ENCODE measurements at regions not wholly inside any gene's neighbourhood (a gene's known extent, or its start where the extent isn't known, plus 50 kb on each side); places are given as distances from the start of the nearest gene placed in this dataset.

DNA sequence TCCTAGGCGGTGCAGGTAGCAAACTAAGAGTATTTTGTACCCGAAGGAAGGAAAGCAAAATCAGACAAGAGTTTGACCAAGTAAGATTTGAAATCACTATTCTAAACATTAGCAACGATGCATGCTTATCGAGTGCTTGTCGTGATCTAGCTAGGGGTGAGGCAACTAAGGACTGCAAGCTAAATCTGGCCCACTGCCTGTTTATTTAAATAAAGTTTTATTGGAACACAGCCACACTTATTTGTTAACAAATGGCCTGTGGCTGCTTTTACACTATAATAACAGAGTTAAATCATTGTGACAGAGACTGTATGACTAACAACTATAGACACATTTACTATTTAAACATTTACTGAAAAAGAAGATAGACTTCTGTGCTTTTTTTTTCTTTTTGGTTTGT is 983.6 kb downstream of the VRK1 start:
- TF ChIP-seq, protein P1, sequence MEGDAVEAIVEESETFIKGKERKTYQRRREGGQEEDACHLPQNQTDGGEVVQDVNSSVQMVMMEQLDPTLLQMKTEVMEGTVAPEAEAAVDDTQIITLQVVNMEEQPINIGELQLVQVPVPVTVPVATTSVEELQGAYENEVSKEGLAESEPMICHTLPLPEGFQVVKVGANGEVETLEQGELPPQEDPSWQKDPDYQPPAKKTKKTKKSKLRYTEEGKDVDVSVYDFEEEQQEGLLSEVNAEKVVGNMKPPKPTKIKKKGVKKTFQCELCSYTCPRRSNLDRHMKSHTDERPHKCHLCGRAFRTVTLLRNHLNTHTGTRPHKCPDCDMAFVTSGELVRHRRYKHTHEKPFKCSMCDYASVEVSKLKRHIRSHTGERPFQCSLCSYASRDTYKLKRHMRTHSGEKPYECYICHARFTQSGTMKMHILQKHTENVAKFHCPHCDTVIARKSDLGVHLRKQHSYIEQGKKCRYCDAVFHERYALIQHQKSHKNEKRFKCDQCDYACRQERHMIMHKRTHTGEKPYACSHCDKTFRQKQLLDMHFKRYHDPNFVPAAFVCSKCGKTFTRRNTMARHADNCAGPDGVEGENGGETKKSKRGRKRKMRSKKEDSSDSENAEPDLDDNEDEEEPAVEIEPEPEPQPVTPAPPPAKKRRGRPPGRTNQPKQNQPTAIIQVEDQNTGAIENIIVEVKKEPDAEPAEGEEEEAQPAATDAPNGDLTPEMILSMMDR (IDR thresholded peaks at IDR 0.05; ENCODE audit: unreplicated experiment): no peak
- no peaks in the 10 kb centered on the region for H3K9me3 Mint-ChIP-seq (ENCODE audit: unreplicated experiment)
- no peak overlapping the region for H3K27ac Mint-ChIP-seq (ENCODE audit: unreplicated experiment)
- no peaks in the 10 kb centered on the region for H3K36me3 Mint-ChIP-seq (ENCODE audit: low read depth, unreplicated experiment)
- DNase-seq (ENCODE audit: low spot score): no peak
- H3K4me3 Mint-ChIP-seq (ENCODE audit: unreplicated experiment): no peak overlapping the region
- no peaks in the 10 kb centered on the region for H3K4me1 Mint-ChIP-seq (ENCODE audit: unreplicated experiment)
- H3K27me3 Mint-ChIP-seq (ENCODE audit: unreplicated experiment): peaks cover 3% of the 10 kb centered on the region

DNA sequence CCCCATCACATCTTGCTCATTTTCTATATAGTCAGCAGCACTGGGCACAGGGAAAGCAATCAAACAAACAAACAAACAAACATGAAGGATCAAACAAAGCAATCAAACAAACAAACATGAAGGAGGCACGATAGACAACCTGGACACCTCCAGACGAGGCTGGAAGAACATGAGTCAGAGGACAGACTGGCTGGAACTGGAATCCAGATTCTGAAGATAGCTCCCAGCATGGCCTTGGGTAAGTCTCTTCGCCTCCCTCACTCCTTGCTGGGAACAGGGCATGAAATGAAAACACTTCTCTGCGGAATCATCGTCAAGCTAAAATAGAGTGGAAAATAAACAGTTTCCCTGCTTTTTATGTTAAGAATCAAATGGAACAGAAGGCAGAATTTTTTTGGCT is 984.8 kb downstream of the VRK1 start:
- DNase-seq (ENCODE audit: low spot score): no peak
- no peaks in the 10 kb centered on the region for H3K4me1 Mint-ChIP-seq (ENCODE audit: unreplicated experiment)
- no peak overlapping the region for H3K27ac Mint-ChIP-seq (ENCODE audit: unreplicated experiment)
- H3K9me3 Mint-ChIP-seq (ENCODE audit: unreplicated experiment): no peaks in the 10 kb centered on the region
- TF ChIP-seq, protein P1 (IDR thresholded peaks at IDR 0.05; ENCODE audit: unreplicated experiment): no peak
- H3K4me3 Mint-ChIP-seq (ENCODE audit: unreplicated experiment): no peak overlapping the region
- H3K27me3 Mint-ChIP-seq (ENCODE audit: unreplicated experiment): peaks cover 3% of the 10 kb centered on the region
- H3K36me3 Mint-ChIP-seq (ENCODE audit: low read depth, unreplicated experiment): no peaks in the 10 kb centered on the region

DNA sequence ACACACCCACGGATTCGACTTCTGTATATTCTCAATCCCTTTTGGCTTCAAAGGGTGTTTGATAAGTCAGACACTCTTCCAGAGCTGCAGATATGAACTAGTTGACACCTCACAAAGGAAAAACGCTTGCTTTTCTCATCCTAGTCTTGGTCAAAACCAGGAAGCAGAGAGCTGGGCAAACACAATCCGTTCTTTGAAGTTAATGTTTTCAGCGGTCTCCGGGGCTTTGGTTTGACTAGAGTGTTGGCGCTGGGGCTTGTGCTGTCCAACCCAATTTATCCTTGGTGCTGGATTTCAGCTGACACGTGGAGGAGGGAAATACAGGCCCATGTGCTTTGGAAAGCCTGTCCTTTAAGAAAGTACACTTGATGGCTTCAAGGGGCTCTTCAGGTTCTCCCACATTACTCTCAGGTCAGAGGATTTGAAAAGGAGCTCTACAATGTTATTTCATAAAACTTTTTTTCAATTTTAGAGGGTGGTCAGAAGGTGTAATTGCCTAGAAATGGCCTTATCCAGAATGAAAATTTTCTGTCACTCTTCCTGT is 985.8 kb downstream of the VRK1 start:
- peaks cover 2% of the 10 kb centered on the region for H3K27me3 Mint-ChIP-seq (ENCODE audit: unreplicated experiment)
- H3K36me3 Mint-ChIP-seq (ENCODE audit: low read depth, unreplicated experiment): no peaks in the 10 kb centered on the region
- no peak overlapping the region for H3K27ac Mint-ChIP-seq (ENCODE audit: unreplicated experiment)
- H3K4me3 Mint-ChIP-seq (ENCODE audit: unreplicated experiment): no peak overlapping the region
- no peaks in the 10 kb centered on the region for H3K4me1 Mint-ChIP-seq (ENCODE audit: unreplicated experiment)
- H3K9me3 Mint-ChIP-seq (ENCODE audit: unreplicated experiment): no peaks in the 10 kb centered on the region
- DNase-seq (ENCODE audit: low spot score): no peak
- TF ChIP-seq, protein P1 (IDR thresholded peaks at IDR 0.05; ENCODE audit: unreplicated experiment): no peak

DNA sequence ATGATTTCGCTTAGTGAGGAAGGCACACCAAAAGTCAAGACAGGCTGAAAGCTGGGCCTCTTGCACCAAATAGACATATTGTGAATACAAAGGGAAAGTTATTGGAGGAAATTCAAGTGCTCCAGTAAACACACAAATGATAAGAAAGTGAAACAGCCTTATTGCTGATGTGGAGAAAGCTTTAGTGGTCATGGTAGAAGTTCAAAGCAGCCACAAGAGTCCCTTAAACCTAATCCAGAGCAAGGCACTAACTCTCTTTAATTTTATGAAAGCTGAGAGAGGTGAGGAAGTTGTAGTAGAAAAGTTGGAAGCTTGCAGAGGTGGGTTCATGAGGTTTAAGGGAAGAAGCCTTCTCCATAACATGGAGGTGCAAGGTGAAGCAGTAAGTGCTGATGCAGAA is 988.3 kb downstream of the VRK1 start:
- Mint-ChIP-seq H3K36me3 (ENCODE audit: low read depth, unreplicated experiment) (no peaks in the 10 kb centered on the region), H3K27me3 (ENCODE audit: unreplicated experiment) (peaks cover 2% of the 10 kb centered on the region), H3K27ac (ENCODE audit: unreplicated experiment) (no peak overlapping the region)

DNA sequence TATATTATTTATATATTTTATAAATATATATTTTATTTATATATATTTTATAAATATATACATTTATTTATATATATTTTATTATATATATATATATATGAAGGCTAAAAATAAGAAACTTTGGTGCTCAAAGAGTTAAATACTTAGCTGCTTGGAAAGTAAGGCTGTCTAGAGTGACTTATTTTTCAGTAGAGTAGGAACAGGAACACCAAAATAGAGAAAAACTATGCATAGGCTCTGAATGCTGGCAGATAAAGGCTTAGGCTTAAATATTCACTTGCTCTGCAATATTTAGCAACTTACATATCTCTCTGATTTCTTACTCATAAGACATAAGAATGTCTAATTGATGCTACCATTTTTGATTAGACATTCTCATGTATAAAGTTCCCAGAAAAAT is 991.2 kb downstream of the VRK1 start:
- Mint-ChIP-seq H3K9me3 (ENCODE audit: unreplicated experiment) (no peaks in the 10 kb centered on the region), H3K27me3 (ENCODE audit: unreplicated experiment) (peaks cover 2% of the 10 kb centered on the region)

More for the DNA sequence above, 988.3 kb downstream of the VRK1 start:
- no peak for DNase-seq (ENCODE audit: low spot score)
- Mint-ChIP-seq H3K4me1 (ENCODE audit: unreplicated experiment) (no peaks in the 10 kb centered on the region), H3K4me3 (ENCODE audit: unreplicated experiment) (no peak overlapping the region), H3K9me3 (ENCODE audit: unreplicated experiment) (no peaks in the 10 kb centered on the region)
- TF ChIP-seq, protein P1 (IDR thresholded peaks at IDR 0.05; ENCODE audit: unreplicated experiment): no peak

More for the DNA sequence above, 991.2 kb downstream of the VRK1 start:
- no peak overlapping the region for H3K4me3 Mint-ChIP-seq (ENCODE audit: unreplicated experiment)
- H3K27ac Mint-ChIP-seq (ENCODE audit: unreplicated experiment): no peak overlapping the region
- no peak for DNase-seq (ENCODE audit: low spot score)
- TF ChIP-seq, protein P1 (IDR thresholded peaks at IDR 0.05; ENCODE audit: unreplicated experiment): no peak
- no peaks in the 10 kb centered on the region for H3K4me1 Mint-ChIP-seq (ENCODE audit: unreplicated experiment)
- no peaks in the 10 kb centered on the region for H3K36me3 Mint-ChIP-seq (ENCODE audit: low read depth, unreplicated experiment)
